Caco-2 (cell line): ENCODE measurements at regions not wholly inside any gene's neighbourhood (a gene's known extent, or its start where the extent isn't known, plus 50 kb on each side); places are given as distances from the start of the nearest gene placed in this dataset.

ENCODE experiments used
- BruUV-seq: library from RNA; stranded (reverse); fragments of 400-500 nt; replicated peaks from 2 replicates; lab custom pipeline; 2021; lab: Mats Ljungman, UMichigan
- CTCF ChIA-PET: fragments of 300-600 bp; sonication (Branson Sonifier 250); formaldehyde crosslinking; loops from one replicate; lab custom pipeline; 2022; ENCODE audit warnings: antibody characterized with exemption; lab: Charles Lee
- POLR2A ChIA-PET: fragments of 300-600 bp; sonication (Branson Sonifier 250); formaldehyde crosslinking; loops from one replicate; lab custom pipeline; 2022; ENCODE audit warnings: antibody characterized with exemption; lab: Charles Lee
- DNase-seq, 2 experiments: peaks; one replicate each; pipeline versions ENCODE4 v3.0.0 to v3.0.0-alpha.2; 2020 to 2022
- H3K27me3 ChIP-seq: replicated peaks from 2 replicates; pipeline ENCODE4 v1.6.0; 2011; ENCODE audit warnings: low read length; ENCODE audit not compliant: control insufficient read depth, insufficient read depth
- H3K36me3 ChIP-seq: 2 replicates; pipeline ENCODE4 v1.5.1; 2011; ENCODE audit warnings: low read length; ENCODE audit not compliant: control insufficient read depth, insufficient read depth
- H3K4me1 ChIP-seq: fragments of 250-450 bp; sonication (Bioruptor Pico); 2 replicates; pipeline ENCODE4 v1.5.1; 2020; ENCODE audit warnings: mild to moderate bottlenecking
- H3K4me3 ChIP-seq: 2 replicates; pipeline ENCODE4 v1.5.1; 2011; ENCODE audit warnings: low read depth, mild to moderate bottlenecking, control low read depth, low read length
- H3K9me3 ChIP-seq: fragments of 250-450 bp; sonication (Bioruptor Pico); 2 replicates; pipeline ENCODE4 v1.5.1; 2020; ENCODE audit warnings: mild to moderate bottlenecking, moderate library complexity
- H3K27ac Mint-ChIP-seq: one replicate; pipeline ENCODE4 v1.8.0; 2022; ENCODE audit warnings: mixed read lengths; ENCODE audit not compliant: unreplicated experiment
- H3K27me3 Mint-ChIP-seq: one replicate; pipeline ENCODE4 v1.8.0; 2022; ENCODE audit warnings: mixed read lengths; ENCODE audit not compliant: insufficient read depth, unreplicated experiment
- H3K36me3 Mint-ChIP-seq: one replicate; pipeline ENCODE4 v1.8.0; 2022; ENCODE audit warnings: mild to moderate bottlenecking, mixed read lengths; ENCODE audit not compliant: insufficient read depth, unreplicated experiment
- H3K4me1 Mint-ChIP-seq: one replicate; pipeline ENCODE4 v1.8.0; 2022; ENCODE audit warnings: low read depth, mixed read lengths; ENCODE audit not compliant: unreplicated experiment
- H3K4me3 Mint-ChIP-seq: one replicate; pipeline ENCODE4 v1.8.0; 2022; ENCODE audit warnings: mild to moderate bottlenecking, moderate library complexity, mixed read lengths; ENCODE audit not compliant: unreplicated experiment
- H3K9me3 Mint-ChIP-seq: one replicate; pipeline ENCODE4 v1.8.0; 2022; ENCODE audit warnings: mixed read lengths; ENCODE audit not compliant: unreplicated experiment
- CTCF ChIP-seq, 2 experiments: fragments of 200-600 bp in 1 of 2; IDR thresholded peaks; 1 replicate in 1 of 2; 2 replicates in 1 of 2; pipeline versions ENCODE4 v1.5.1 to v1.8.0; 2011 to 2022; ENCODE audit warnings: antibody characterized with exemption in 1 of 2, control low read depth in 1 of 2, inconsistent platforms in 1 of 2, low read depth in 1 of 2, low read length in 1 of 2, mild to moderate bottlenecking in 1 of 2, moderate library complexity in 1 of 2; ENCODE audit not compliant: insufficient read depth in 1 of 2, severe bottlenecking in 1 of 2, unreplicated experiment in 1 of 2
- intact Hi-C: fragments of 100-400 bp; cut with micrococcal nuclease; formaldehyde crosslinking; loops from one replicate; pipeline ENCODE4 v1.10.0; 2022; ENCODE audit not compliant: unreplicated experiment

- no peak for TF ChIP-seq CTCF (IDR thresholded peaks at IDR 0.05; ENCODE audit: insufficient read depth in 1 of 2, low read depth in 1 of 2, low read length in 1 of 2, severe bottlenecking in 1 of 2, unreplicated experiment in 1 of 2)
- H3K27ac Mint-ChIP-seq, result no peak overlapping the region
- Histone ChIP-seq H3K4me3 (no peak overlapping the region), H3K27me3 (no peaks in the 10 kb centered on the region), H3K9me3 (no peaks in the 10 kb centered on the region), H3K36me3 (no peaks in the 10 kb centered on the region; the same call in 1 of the 2 replicates), H3K4me1 (no peaks in the 10 kb centered on the region)
- H3K27me3 Mint-ChIP-seq, result no peaks in the 10 kb centered on the region
- H3K4me3 Mint-ChIP-seq, result no peak overlapping the region
- no TSS peak for BruUV-seq
- H3K9me3 Mint-ChIP-seq, result no peaks in the 10 kb centered on the region
- ChIA-PET POLR2A (no interaction called here), CTCF (no interaction called here)
- intact Hi-C loops, result no loop called here
- H3K36me3 Mint-ChIP-seq, result no peaks in the 10 kb centered on the region
- no peaks in the 10 kb centered on the region for H3K4me1 Mint-ChIP-seq
- DNase-seq, result no peak
These were observed 84.0 kb upstream of the TDRD3 start for GRCh38 chr13:60312851-60313505.

GRCh38 chr13:60318186-60318585 is 78.8 kb upstream of the TDRD3 start:
- intact Hi-C loops, result no loop called here
- POLR2A ChIA-PET, result no interaction called here
- BruUV-seq, result no TSS peak
- CTCF ChIA-PET, result no interaction called here
- Mint-ChIP-seq H3K4me3 (no peak overlapping the region), H3K27me3 (no peaks in the 10 kb centered on the region), H3K9me3 (peaks cover 10% of the 10 kb centered on the region), H3K36me3 (no peaks in the 10 kb centered on the region), H3K27ac (no peak overlapping the region), H3K4me1 (no peaks in the 10 kb centered on the region)
- Histone ChIP-seq H3K27me3 (no peaks in the 10 kb centered on the region), H3K9me3 (no peaks in the 10 kb centered on the region), H3K4me3 (no peak overlapping the region), H3K4me1 (no peaks in the 10 kb centered on the region), H3K36me3 (no peaks in the 10 kb centered on the region; the same call in 1 of the 2 replicates)
- DNase-seq, result no peak
- no peak for TF ChIP-seq CTCF (IDR thresholded peaks at IDR 0.05; ENCODE audit: insufficient read depth in 1 of 2, low read depth in 1 of 2, low read length in 1 of 2, severe bottlenecking in 1 of 2, unreplicated experiment in 1 of 2)

GRCh38 chr13:60324131-60324530 is 72.9 kb upstream of the TDRD3 start:
- Histone ChIP-seq H3K4me3 (no peak overlapping the region), H3K9me3 (no peaks in the 10 kb centered on the region), H3K4me1 (peaks cover 32% of the 10 kb centered on the region), H3K27me3 (no peaks in the 10 kb centered on the region), H3K36me3 (no peaks in the 10 kb centered on the region)
- intact Hi-C loops, result loop anchor here (10.0 kb wide), 1 partner anchor 189 kb away; no protein-coding TSS in a partner anchor
- Mint-ChIP-seq H3K27ac (no peak overlapping the region), H3K27me3 (no peaks in the 10 kb centered on the region), H3K9me3 (peaks cover 10% of the 10 kb centered on the region), H3K4me3 (no peak overlapping the region), H3K4me1 (peaks cover 16% of the 10 kb centered on the region), H3K36me3 (no peaks in the 10 kb centered on the region)
- CTCF ChIA-PET, result no interaction called here
- DNase-seq, result no peak
- TF ChIP-seq CTCF (IDR thresholded peaks at IDR 0.05; ENCODE audit: insufficient read depth in 1 of 2, low read depth in 1 of 2, low read length in 1 of 2, severe bottlenecking in 1 of 2, unreplicated experiment in 1 of 2), result no peak
- no TSS peak for BruUV-seq
- POLR2A ChIA-PET, result no interaction called here
